ENCODE measurements at regions not wholly inside any gene's neighbourhood (a gene's known extent, or its start where the extent isn't known, plus 50 kb on each side); places are given as distances from the start of the nearest gene placed in this dataset.

GRCh38 chrX:122863067-122863466 lies 321.0 kb upstream of the GRIA3 start:
- Histone ChIP-seq H3K4me2 (replicated peaks; ENCODE audit: extremely low read depth, low read length, poor library complexity, severe bottlenecking) (no peak overlapping the region), H3K9me3 (replicated peaks in 1 of 2; ENCODE audit: control insufficient read depth in 1 of 2, insufficient read depth in 1 of 2, low read length in 2 of 2) (no peaks in the 10 kb centered on the region), H3K4me1 (ENCODE audit: control insufficient read depth in 1 of 2, insufficient read depth in 2 of 2, low read length in 2 of 2) (no peaks in the 10 kb centered on the region), H2AFZ (ENCODE audit: insufficient read depth, low read depth, low read length, poor library complexity, severe bottlenecking) (no peak overlapping the region), H3K9ac (ENCODE audit: insufficient read depth, low read length, poor library complexity, severe bottlenecking) (no peak overlapping the region), H3K4me3 (replicated peaks in 1 of 3; ENCODE audit: low read depth in 2 of 3, low read length in 3 of 3) (no peak overlapping the region), H3K79me2 (ENCODE audit: insufficient read depth, low read length) (no peaks in the 10 kb centered on the region), H3K27me3 (ENCODE audit: control insufficient read depth in 2 of 2, insufficient read depth in 2 of 2, low read length in 2 of 2) (no peaks in the 10 kb centered on the region), H4K20me1 (ENCODE audit: insufficient read depth, low read length) (no peaks in the 10 kb centered on the region), H3K27ac (ENCODE audit: low read depth in 1 of 2, low read length in 2 of 2) (no peak overlapping the region), H3K36me3 (replicated peaks in 1 of 2; ENCODE audit: control insufficient read depth in 1 of 2, insufficient read depth in 2 of 2, low read length in 2 of 2) (no peaks in the 10 kb centered on the region)
- H3K27ac Mint-ChIP-seq = no peak overlapping the region
- intact Hi-C loops (cut with micrococcal nuclease) = no loop called here
- TF ChIP-seq CTCF (IDR thresholded peaks at IDR 0.05) = no peak
- no peaks in the 10 kb centered on the region for H3K4me1 Mint-ChIP-seq
- WGBS (ENCODE audit: insufficient coverage) = no CpG with 5 or more reads among the region's 3 CpGs
- H3K27me3 Mint-ChIP-seq (ENCODE audit: low read depth in 3 of 3) = no peaks in the 10 kb centered on the region
- no peak for DNase-seq
- peaks cover 0 to 2% (median 0%) of the 10 kb centered on the region in 7 donors for H3K9me3 Mint-ChIP-seq
- H3K4me3 Mint-ChIP-seq = no peak overlapping the region
- no peaks in the 10 kb centered on the region for H3K36me3 Mint-ChIP-seq

GRCh38 chrX:122866532-122866931 lies 317.5 kb upstream of the GRIA3 start:
- Mint-ChIP-seq H3K27ac (no peak overlapping the region), H3K9me3 (peaks cover 0 to 3% (median 0%) of the 10 kb centered on the region in 7 donors), H3K4me3 (no peak overlapping the region), H3K4me1 (no peaks in the 10 kb centered on the region), H3K27me3 (ENCODE audit: low read depth in 3 of 3) (no peaks in the 10 kb centered on the region), H3K36me3 (no peaks in the 10 kb centered on the region)
- no peak overlapping the region for H3K9ac ChIP-seq (ENCODE audit: insufficient read depth, low read length, poor library complexity, severe bottlenecking)
- H3K27ac ChIP-seq (ENCODE audit: low read depth in 1 of 2, low read length in 2 of 2) = no peak overlapping the region
- H3K4me1 ChIP-seq (ENCODE audit: control insufficient read depth in 1 of 2, insufficient read depth in 2 of 2, low read length in 2 of 2) = no peaks in the 10 kb centered on the region
- no peaks in the 10 kb centered on the region for H3K9me3 ChIP-seq (replicated peaks in 1 of 2; ENCODE audit: control insufficient read depth in 1 of 2, insufficient read depth in 1 of 2, low read length in 2 of 2)
- DNase-seq = no peak
- no peak overlapping the region for H2AFZ ChIP-seq (ENCODE audit: insufficient read depth, low read depth, low read length, poor library complexity, severe bottlenecking)
- no peaks in the 10 kb centered on the region for H3K27me3 ChIP-seq (ENCODE audit: control insufficient read depth in 2 of 2, insufficient read depth in 2 of 2, low read length in 2 of 2)
- no peak for TF ChIP-seq CTCF (IDR thresholded peaks at IDR 0.05)
- no CpG with 5 or more reads among the region's 2 CpGs for WGBS (ENCODE audit: insufficient coverage)
- no peaks in the 10 kb centered on the region for H3K79me2 ChIP-seq (ENCODE audit: insufficient read depth, low read length)
- no peaks in the 10 kb centered on the region for H3K36me3 ChIP-seq (replicated peaks in 1 of 2; ENCODE audit: control insufficient read depth in 1 of 2, insufficient read depth in 2 of 2, low read length in 2 of 2)
- no peaks in the 10 kb centered on the region for H4K20me1 ChIP-seq (ENCODE audit: insufficient read depth, low read length)
- no peak overlapping the region for H3K4me2 ChIP-seq (replicated peaks; ENCODE audit: extremely low read depth, low read length, poor library complexity, severe bottlenecking)
- intact Hi-C loops (cut with micrococcal nuclease) = no loop called here
- H3K4me3 ChIP-seq (replicated peaks in 1 of 3; ENCODE audit: low read depth in 2 of 3, low read length in 3 of 3) = no peak overlapping the region

Data from CD14-positive monocyte (primary cell).